HL-60 (cell line): ENCODE measurements at regions not wholly inside any gene's neighbourhood (a gene's known extent, or its start where the extent isn't known, plus 50 kb on each side); places are given as distances from the start of the nearest gene placed in this dataset.

Experiments used
- DNase-seq, 2 experiments: peaks; one replicate each; pipeline ENCODE4 v3.0.0-alpha.2; 2010 to 2020; ENCODE audit warnings: low read depth in 1 of 2, low spot score in 1 of 2
- H3K27ac ChIP-seq: fragments of 250-450 bp; sonication (Bioruptor Pico); replicated peaks from 2 replicates; pipeline ENCODE4 v1.5.1; 2020; ENCODE audit warnings: mild to moderate bottlenecking, moderate library complexity
- H3K27me3 ChIP-seq: fragments of 250-450 bp; sonication (Bioruptor Pico); 2 replicates; pipeline ENCODE4 v1.5.1; 2021; ENCODE audit warnings: mild to moderate bottlenecking, moderate library complexity; ENCODE audit not compliant: insufficient read depth, poor library complexity, severe bottlenecking
- H3K4me3 ChIP-seq: replicated peaks from 2 replicates; pipeline ENCODE4 v1.5.1; 2011; ENCODE audit warnings: mild to moderate bottlenecking, control low read depth, low read length; ENCODE audit not compliant: insufficient read depth
- GABPA ChIP-seq: IDR thresholded peaks from 2 replicates; pipeline ENCODE4 v1.6.1; 2012; ENCODE audit warnings: low read depth
- POLR2AphosphoS5 ChIP-seq: IDR thresholded peaks from 2 replicates; pipeline ENCODE4 v1.6.1; 2012; ENCODE audit warnings: low read depth
- REST ChIP-seq: IDR thresholded peaks from 2 replicates; pipeline ENCODE4 v1.6.1; 2012; ENCODE audit warnings: low read depth; ENCODE audit not compliant: insufficient replicate concordance
- SPI1 ChIP-seq: IDR thresholded peaks from 2 replicates; pipeline ENCODE4 v1.6.1; 2012; ENCODE audit warnings: low read depth, mild to moderate bottlenecking, borderline replicate concordance
- TF ChIP-seq, protein P1 (sequence below): IDR thresholded peaks from one replicate; pipeline ENCODE4 v1.5.1; 2011; ENCODE audit warnings: low read length, control low read depth, inconsistent platforms; ENCODE audit not compliant: insufficient read depth

DNA sequence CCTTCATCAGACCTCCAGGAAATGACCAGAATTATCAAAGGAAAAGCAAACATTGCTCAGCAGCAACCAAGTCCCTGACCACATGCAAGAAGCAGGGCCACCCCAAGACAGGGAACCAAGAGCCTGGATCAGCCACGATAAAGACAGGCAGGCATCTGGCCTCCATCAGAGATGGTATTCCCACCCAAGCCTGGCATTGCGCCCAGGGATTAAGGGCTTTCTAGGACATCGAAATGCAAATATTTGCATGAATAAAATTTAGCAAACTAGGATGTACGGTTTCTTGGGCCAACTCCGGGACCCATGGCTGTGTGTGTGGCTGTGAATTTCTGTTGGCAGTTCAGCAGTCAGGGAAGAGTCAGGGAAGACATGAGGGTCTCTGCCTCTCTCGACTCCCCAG is 241.4 kb upstream of the DYNLRB2 start:
- TF ChIP-seq, protein P1, sequence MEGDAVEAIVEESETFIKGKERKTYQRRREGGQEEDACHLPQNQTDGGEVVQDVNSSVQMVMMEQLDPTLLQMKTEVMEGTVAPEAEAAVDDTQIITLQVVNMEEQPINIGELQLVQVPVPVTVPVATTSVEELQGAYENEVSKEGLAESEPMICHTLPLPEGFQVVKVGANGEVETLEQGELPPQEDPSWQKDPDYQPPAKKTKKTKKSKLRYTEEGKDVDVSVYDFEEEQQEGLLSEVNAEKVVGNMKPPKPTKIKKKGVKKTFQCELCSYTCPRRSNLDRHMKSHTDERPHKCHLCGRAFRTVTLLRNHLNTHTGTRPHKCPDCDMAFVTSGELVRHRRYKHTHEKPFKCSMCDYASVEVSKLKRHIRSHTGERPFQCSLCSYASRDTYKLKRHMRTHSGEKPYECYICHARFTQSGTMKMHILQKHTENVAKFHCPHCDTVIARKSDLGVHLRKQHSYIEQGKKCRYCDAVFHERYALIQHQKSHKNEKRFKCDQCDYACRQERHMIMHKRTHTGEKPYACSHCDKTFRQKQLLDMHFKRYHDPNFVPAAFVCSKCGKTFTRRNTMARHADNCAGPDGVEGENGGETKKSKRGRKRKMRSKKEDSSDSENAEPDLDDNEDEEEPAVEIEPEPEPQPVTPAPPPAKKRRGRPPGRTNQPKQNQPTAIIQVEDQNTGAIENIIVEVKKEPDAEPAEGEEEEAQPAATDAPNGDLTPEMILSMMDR, result no peak
- TF ChIP-seq REST (no peak), POLR2AphosphoS5 (no peak), SPI1 (no peak), GABPA (no peak)
- H3K27ac ChIP-seq, result no peak overlapping the region
- no peaks in the 10 kb centered on the region for H3K27me3 ChIP-seq
- DNase-seq, result no peak
- no peak overlapping the region for H3K4me3 ChIP-seq

DNA sequence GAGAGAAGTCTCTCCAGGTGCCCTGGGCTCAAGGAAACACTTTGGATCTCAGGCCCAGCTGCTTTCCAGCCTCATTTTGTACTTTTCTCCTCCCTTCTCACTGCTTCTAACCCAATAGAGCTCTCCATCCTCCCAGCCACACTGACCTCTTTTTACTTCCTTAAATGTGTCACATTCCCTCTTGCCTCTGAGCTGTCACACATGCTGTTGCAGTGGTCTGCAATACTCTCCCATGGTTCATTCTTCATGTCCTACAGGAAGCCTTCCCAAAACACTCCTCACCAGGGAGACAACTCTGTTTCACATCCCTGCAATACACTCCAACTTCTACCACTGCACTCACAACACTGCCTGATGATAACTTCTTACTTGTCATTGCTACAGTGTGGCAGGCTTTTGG is 242.1 kb upstream of the DYNLRB2 start:
- H3K4me3 ChIP-seq, result no peak overlapping the region
- TF ChIP-seq POLR2AphosphoS5 (no peak), SPI1 (no peak), REST (no peak)
- no peaks in the 10 kb centered on the region for H3K27me3 ChIP-seq
- DNase-seq, result no peak
- H3K27ac ChIP-seq, result no peak overlapping the region

GRCh38 chr16:80296034-80296433 is 244.8 kb upstream of the DYNLRB2 start:
- no peak overlapping the region for H3K27ac ChIP-seq
- TF ChIP-seq GABPA, result no peak
- no peak for TF ChIP-seq POLR2AphosphoS5
- no peak for TF ChIP-seq REST
- TF ChIP-seq SPI1, result no peak
- TF ChIP-seq, protein P1, result no peak
- DNase-seq, result no peak
- no peaks in the 10 kb centered on the region for H3K27me3 ChIP-seq
- no peak overlapping the region for H3K4me3 ChIP-seq

GRCh38 chr16:80294172-80294571 is 246.6 kb upstream of the DYNLRB2 start:
- Histone ChIP-seq H3K27me3 (no peaks in the 10 kb centered on the region), H3K4me3 (no peak overlapping the region), H3K27ac (no peak overlapping the region)
- no peak for DNase-seq
- TF ChIP-seq SPI1 (no peak), REST (no peak), POLR2AphosphoS5 (no peak)
- TF ChIP-seq, protein P1, result no peak
